GM21717 (cell line): ENCODE measurements at regions not wholly inside any gene's neighbourhood (a gene's known extent, or its start where the extent isn't known, plus 50 kb on each side); places are given as distances from the start of the nearest gene placed in this dataset.

Source experiments
- ATAC-seq: cut with Tn5 transposase; IDR thresholded peaks from one replicate; pipeline ENCODE4 v1.9.1; 2021; ENCODE audit warnings: mild to moderate bottlenecking, moderate library complexity; ENCODE audit not compliant: unreplicated experiment

- ATAC-seq: no peak
These were observed 399.4 kb upstream of the NUDT12 start for GRCh38 chr5:103962023-103962422.

GRCh38 chr5:103953601-103954382 lies 391.2 kb upstream of the NUDT12 start:
- ATAC-seq: no peak

DNA sequence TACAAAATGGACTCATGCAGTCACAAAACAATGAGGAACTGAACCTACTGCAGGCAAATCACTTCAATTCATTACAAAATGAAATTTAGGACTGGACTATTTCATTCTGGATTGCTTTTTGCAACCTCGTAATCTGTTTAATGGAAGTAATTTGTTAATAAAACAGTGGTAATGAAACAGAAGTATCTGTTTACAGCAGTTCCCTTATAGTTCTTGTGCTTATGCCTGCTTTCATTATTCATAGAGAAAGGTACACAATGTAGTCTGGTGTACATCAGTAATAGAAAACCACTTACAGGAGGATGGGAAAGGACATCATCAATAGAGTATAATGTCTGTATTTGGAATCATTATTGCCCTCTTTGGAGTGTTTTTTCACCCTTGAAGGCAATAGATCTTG lies 389.2 kb upstream of the NUDT12 start:
- no peak for ATAC-seq

DNA sequence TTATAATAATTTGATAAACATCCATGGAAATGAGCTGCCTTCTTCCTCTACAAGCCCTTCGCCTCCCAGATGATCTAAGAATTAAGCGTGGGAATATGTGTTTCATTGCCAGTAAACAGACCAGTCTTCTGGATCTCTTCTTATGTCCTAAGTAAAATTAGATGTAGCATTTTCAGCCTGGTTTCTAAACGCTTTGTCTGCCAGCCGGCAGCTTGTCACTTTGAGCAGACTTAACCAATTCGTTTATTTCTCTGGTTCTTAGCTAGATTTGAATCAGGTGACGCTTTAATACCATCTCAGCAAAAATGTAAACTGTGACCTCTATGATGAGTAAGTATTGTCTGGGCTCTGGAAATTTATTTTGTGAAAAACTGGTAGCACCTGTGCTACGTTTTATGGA lies 380.6 kb upstream of the NUDT12 start:
- ATAC-seq: no peak

DNA sequence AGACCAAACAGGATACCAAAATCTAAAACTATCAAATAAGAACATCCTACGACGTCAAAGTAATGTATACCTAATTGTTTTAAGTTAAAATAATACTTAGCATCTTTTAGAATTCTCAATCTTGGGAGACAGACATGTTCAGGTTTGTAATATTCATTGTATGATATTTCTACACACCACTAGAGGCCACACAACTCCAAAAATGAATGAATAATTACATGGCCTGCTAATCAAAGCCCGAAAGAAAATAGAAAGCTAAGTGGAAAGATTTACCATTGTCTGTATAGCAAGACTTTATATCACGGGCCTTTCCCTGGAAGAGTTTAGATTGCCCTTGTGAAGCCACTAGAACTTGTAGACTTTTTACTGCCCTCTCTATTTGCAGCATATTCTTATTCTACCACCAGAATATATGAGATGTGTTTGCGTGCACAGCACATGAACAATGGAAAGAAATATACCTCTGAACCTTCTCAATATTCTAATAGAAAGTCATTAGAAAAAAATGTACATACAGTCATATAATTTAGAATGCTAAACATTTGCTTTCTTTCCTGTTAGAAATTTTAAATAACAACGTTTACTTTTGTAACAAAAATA lies 380.1 kb upstream of the NUDT12 start:
- no peak for ATAC-seq

- ATAC-seq: no peak
These were observed 379.0 kb upstream of the NUDT12 start for GRCh38 chr5:103941596-103941995.

DNA sequence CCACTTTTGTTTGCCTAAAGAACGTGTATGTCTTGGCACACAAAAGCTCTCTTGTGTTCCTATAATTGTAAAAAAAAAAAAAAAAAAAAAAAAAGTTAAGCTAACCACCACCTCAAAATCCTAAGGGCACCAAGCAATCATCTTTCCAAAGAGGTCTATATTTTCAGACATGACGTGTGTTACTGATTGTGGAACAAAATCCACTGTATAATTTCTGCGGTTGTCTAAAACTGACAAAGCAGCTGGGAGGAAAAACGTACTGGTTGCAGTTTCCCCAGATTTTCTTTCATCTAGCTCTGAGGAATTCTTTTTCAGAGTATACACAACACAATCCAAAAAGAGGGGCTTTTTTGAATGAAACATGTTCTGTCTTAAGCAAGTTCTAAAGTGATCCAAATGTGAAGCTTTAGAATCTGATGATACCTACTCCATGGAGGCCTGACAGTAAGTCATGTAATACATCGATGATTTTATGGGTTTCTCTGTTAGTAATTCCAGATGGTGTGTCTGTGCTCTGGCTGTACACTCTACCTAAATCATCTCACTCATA lies 375.6 kb upstream of the NUDT12 start:
- no peak for ATAC-seq

DNA sequence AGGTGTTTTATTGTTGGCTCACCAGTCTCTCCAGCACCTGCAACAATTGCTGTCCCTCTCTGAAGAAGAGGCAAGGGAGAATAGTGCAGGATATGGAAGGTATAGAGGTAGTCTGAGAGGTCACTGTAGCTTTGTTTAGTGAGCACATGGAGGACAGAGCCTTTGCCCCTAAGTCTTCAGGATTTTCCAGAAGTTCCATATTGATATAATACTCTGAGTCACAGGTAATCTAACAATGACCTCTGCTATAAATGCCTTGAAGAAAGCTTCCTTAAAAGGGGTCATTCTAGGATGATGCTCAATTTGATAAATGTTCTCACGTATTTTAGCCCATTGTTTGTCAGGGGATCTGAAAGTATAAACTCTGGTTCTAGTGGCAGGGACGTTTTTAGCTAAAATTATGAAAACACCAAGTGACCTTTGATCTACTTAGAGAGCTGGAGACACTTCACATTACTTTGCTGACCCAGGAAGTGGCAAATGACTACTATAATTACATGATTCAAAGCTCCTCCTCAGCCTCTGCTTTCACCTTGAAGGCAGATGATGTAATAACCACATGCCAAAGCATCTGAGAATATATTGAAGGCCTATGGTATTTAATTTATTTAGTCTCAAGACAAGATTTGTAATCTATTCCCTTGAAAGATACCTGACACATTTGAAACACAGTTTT lies 366.9 kb upstream of the NUDT12 start:
- ATAC-seq: no peak

GRCh38 chr5:103927739-103928138 lies 365.1 kb upstream of the NUDT12 start:
- ATAC-seq: no peak

DNA sequence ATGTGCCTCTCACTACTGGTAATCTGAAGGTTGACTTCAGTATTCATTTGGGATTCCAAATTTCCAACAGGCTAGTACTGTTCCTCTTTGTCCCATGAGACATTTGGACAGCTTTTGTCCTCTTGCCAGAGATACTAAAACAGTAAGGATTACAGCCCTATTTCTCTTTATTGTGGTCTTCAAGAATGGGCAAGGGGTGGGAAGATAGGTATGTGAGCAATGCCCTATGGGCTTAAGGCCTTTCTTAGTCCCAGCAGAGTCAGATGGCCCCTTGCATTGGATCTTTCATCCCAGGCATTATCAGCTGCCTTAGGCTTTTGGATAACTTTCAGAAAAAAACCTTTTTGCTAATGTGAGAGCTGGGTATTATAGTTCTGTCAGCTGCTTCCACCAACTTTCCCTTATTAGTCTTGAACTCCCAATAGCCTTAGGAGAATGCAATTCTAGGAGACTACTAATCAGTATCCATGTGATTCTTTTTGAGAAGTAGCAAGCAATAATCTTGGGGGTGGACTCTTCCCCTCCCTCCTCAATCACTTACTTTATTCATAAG lies 361.1 kb upstream of the NUDT12 start:
- no peak for ATAC-seq

DNA sequence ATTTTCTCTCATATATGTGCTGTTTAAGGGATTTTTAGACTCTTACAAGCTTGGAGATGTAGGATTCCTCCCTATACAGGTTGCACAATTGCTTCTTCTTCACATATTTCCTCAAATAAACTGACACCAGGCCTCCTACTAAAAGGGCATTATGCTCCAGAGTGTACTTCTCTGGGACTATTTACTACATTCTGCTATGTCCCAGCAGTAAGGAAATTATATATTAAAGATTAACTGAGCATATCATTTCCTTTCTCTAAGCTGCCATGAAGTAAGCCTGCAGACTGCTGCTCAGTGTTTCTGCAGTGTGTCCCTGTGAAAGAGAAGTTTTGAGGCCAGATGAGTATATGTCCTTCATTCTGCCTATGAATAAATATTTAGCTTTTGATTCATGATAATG lies 356.9 kb upstream of the NUDT12 start:
- no peak for ATAC-seq

DNA sequence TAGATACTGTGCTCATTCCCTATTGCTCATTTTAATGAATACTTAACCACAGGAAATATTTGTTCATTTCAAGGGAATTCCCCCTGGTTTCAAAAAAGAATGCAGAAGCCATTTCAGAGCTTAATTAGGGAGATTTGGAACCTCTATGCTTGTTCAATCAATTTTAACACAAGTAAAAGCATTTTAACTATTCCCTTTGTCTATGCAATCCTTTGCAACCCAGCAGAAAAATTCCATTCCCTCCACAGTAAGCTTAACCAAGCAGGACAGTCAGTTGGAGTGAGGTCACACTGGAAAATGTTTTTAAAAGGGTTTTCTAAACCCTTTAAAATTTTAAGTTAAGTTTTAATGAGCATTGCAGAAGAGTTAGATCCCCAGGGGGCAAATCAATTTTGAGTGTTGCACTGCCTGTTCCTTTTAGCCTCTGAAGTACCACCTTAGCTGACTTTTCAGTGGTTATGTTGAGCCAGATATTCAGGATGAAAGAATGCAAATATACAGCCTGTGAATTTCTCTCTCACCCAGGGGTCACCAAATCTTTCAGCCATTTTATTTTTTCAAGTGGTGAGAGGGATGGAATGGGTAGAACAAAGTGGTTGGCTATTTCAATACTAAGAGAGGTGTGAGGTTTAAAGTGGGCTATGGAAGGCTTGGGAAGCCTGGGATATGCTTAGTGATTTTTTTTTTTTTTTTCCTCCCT lies 356.2 kb upstream of the NUDT12 start:
- no peak for ATAC-seq

- no peak for ATAC-seq
These were observed 352.5 kb upstream of the NUDT12 start for GRCh38 chr5:103915081-103915480.

DNA sequence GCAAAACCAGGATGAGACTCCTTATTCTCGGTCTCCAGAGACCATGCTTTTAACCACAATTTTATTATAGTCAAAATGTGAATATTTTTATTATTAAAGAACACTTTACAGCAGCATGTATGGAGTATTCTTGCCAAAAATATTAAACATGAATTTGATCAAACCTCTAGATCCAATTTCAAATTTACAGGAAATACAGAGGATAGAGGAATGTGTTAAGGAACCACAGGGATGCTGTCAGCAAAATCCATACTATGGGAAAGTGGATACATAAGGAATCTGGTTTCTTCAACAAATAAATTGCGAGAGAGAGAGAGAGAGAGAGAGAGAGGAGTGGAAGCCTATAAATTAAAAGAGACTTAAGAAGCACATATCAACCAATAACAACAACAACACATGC lies 348.2 kb upstream of the NUDT12 start:
- no peak for ATAC-seq

GRCh38 chr5:103910011-103910410 lies 347.4 kb upstream of the NUDT12 start:
- ATAC-seq: no peak

- no peak for ATAC-seq
These were observed 346.8 kb upstream of the NUDT12 start for GRCh38 chr5:103909391-103909790.

- ATAC-seq: no peak
These were observed 345.9 kb upstream of the NUDT12 start for GRCh38 chr5:103908336-103909080.

DNA sequence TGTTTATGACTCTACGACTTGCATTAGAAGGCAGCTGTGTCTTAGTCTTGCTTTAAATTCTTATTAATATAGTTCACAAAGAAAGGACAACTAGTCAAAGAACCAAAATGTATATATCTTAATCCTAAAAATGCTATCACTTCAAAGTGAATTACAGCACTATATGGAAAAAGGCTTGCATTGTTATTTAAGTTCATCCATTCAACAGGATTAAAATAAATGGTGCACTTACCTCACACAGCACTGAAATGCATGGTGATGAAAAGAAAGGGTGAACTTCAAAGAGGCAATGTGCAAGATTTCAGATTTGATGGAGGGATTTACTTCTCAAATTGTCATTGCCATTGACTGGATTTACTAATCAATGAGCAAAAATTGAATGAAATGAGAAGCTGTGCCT lies 344.4 kb upstream of the NUDT12 start:
- ATAC-seq: no peak

DNA sequence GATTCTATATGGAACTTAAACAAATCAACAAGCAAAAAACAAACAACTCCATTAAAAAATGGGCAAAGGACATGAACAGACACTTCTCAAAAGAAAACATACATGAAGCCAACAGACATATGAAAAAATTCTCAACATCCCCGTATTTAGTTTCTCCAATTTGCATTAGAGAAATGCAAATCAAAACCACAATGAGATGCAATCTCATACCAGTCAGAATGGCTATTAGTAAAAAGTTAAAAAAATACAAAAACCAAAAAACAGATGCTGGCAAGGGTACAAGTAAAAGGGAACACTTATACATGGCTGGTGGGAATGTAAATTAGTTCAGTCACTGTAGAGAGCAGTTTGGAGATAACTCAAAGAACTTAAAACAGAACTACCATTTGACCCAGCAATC lies 342.1 kb upstream of the NUDT12 start:
- ATAC-seq: no peak

DNA sequence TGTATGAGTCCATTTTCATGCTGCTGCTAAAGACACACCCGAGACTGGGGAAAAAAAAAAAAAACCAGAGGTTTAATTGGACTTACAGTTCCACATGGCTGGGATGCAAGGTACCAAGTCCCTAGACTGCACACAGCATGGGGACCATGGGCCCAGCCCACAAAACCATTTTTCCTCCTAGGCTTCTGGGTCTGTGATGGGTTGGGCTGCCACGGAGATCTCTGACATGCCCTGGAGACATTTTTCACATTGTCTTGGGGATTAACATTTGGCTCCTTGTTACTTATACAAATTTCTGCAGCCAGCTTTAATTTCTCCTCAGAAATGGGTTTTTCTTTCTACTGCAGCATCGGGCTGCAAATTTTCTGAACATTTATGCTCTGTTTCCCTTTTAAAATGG lies 340.3 kb upstream of the NUDT12 start:
- ATAC-seq: no peak
